ENCODE measurements at regions not wholly inside any gene's neighbourhood (a gene's known extent, or its start where the extent isn't known, plus 50 kb on each side); places are given as distances from the start of the nearest gene placed in this dataset.

GRCh38 chr2:217645896-217646295, 356.9 kb downstream of the TNS1 start:
- TF ChIP-seq CTCF (IDR thresholded peaks at IDR 0.05) (no peak), REST (IDR thresholded peaks at IDR 0.05; ENCODE audit: low read depth, low read length) (no peak), RFX5 (IDR thresholded peaks at IDR 0.05; ENCODE audit: low read length) (no peak), EP300 (IDR thresholded peaks at IDR 0.05; ENCODE audit: borderline replicate concordance in 1 of 2, low read depth in 1 of 2, low read length in 1 of 2) (no peak), POLR2AphosphoS5 (IDR thresholded peaks at IDR 0.05; ENCODE audit: low read depth, low read length) (no peak), SIN3A (IDR thresholded peaks at IDR 0.05; ENCODE audit: borderline replicate concordance, low read depth, low read length) (no peak), GATA2 (CRISPR knock-in tag; IDR thresholded peaks at IDR 0.05) (no peak), EZH2phosphoT487 (IDR thresholded peaks at IDR 0.05; ENCODE audit: borderline replicate concordance, low read depth) (no peak), FOXJ3 (CRISPR knock-in tag; IDR thresholded peaks at IDR 0.05) (no peak)
